Kidney (tissue), 13 donors: ENCODE measurements at regions not wholly inside any gene's neighbourhood (a gene's known extent, or its start where the extent isn't known, plus 50 kb on each side); places are given as distances from the start of the nearest gene placed in this dataset.

Experiments
- DNase-seq, 5 donors: peaks; one replicate each; pipeline ENCODE4 v3.0.0-alpha.2; 2013 to 2020
- FAIRE-seq: peaks from 2 replicates; lab custom pipeline; 2012; peaks lifted over from hg19 to GRCh38; lab: Jason Lieb, UNC
- H3K27ac ChIP-seq, 2 donors: one replicate each; pipeline ENCODE4 v1.7.0; 2013; ENCODE audit warnings: low read depth in 2 of 2, low read length in 2 of 2, inconsistent platforms in 1 of 2
- H3K27me3 ChIP-seq: one replicate; pipeline ENCODE4 v1.7.1; 2013; ENCODE audit warnings: low read length, inconsistent platforms; ENCODE audit not compliant: control insufficient read depth, insufficient read depth
- H3K36me3 ChIP-seq, 3 donors: one replicate each; pipeline versions ENCODE4 v1.7.0 to v1.7.1; 2013; ENCODE audit warnings: low read length in 3 of 3, control low read depth in 1 of 3, inconsistent platforms in 1 of 3; ENCODE audit not compliant: insufficient read depth in 3 of 3, control insufficient read depth in 2 of 3
- H3K4me1 ChIP-seq, 3 donors: one replicate each; pipeline versions ENCODE4 v1.7.0 to v1.7.1; 2013; ENCODE audit warnings: low read length in 3 of 3, inconsistent platforms in 1 of 3, low read depth in 1 of 3; ENCODE audit not compliant: control insufficient read depth in 2 of 3, insufficient read depth in 2 of 3
- H3K4me3 ChIP-seq, 3 donors: one replicate each; pipeline versions ENCODE4 v1.7.0 to v1.8.1; 2013; ENCODE audit warnings: low read length in 3 of 3, control low read depth in 1 of 3, inconsistent platforms in 1 of 3
- H3K9ac ChIP-seq, 3 donors: one replicate each; pipeline versions ENCODE4 v1.7.0 to v1.7.1; 2013; ENCODE audit warnings: low read length in 3 of 3, control low read depth in 1 of 3, inconsistent platforms in 1 of 3
- H3K9me3 ChIP-seq, 3 donors: one replicate each; pipeline versions ENCODE4 v1.7.0 to v1.7.1; 2013; ENCODE audit warnings: low read length in 3 of 3, control low read depth in 1 of 3, inconsistent platforms in 1 of 3; ENCODE audit not compliant: control insufficient read depth in 2 of 3, insufficient read depth in 1 of 3
- CTCF ChIP-seq: IDR thresholded peaks from 3 replicates; pipeline ENCODE4 v1.5.1; 2012; ENCODE audit warnings: mild to moderate bottlenecking, moderate library complexity, borderline replicate concordance; ENCODE audit not compliant: insufficient read depth; ENCODE audit errors: extremely low read depth
- intact Hi-C: fragments of 100-400 bp; cut with DNase I; formaldehyde crosslinking; loops from one replicate; pipeline ENCODE4 v1.11.1; 2022
- donor health status: control.
- donor health status: control.
- donor health status: control.
- donor health status: control.
- donor health status: control.
- donor health status: DM: yes; HTN: yes; CAD: no.
- donor health status: Normal renal cell carcinoma (clear cell type).

GRCh38 chr7:131717181-131717580 lies 160.8 kb upstream of the PODXL start:
- no peak overlapping the region for H3K27ac ChIP-seq
- FAIRE-seq (no peak), DNase-seq (no peak)
- TF ChIP-seq CTCF = no peak
- H3K27me3 ChIP-seq = no peaks in the 10 kb centered on the region
- H3K9ac ChIP-seq = no peak overlapping the region
- no peaks in the 10 kb centered on the region for H3K36me3 ChIP-seq
- H3K4me3 ChIP-seq = no peak overlapping the region
- no peaks in the 10 kb centered on the region for H3K4me1 ChIP-seq
- intact Hi-C loops = no loop called here
- no peaks in the 10 kb centered on the region for H3K9me3 ChIP-seq

- Histone ChIP-seq H3K4me3 (no peak overlapping the region), H3K9me3 (peaks cover 0 to 9% (median 0%) of the 10 kb centered on the region in 3 donors), H3K27ac (no peak overlapping the region), H3K36me3 (no peaks in the 10 kb centered on the region), H3K27me3 (no peaks in the 10 kb centered on the region), H3K9ac (no peak overlapping the region), H3K4me1 (no peaks in the 10 kb centered on the region)
- DNase-seq = no peak
- no peak for TF ChIP-seq CTCF
- intact Hi-C loops = no loop called here
- no peak for FAIRE-seq
Measured at GRCh38 chr7:131699323-131699722, 142.9 kb upstream of the PODXL start.

GRCh38 chr7:131692131-131692960 lies 135.9 kb upstream of the PODXL start:
- DNase-seq (peak; percentile 76 to 86 (median 83)), FAIRE-seq (no peak)
- peak; percentile 81 for TF ChIP-seq CTCF
- H3K27me3 ChIP-seq = no peaks in the 10 kb centered on the region
- H3K27ac ChIP-seq = no peak overlapping the region
- H3K9ac ChIP-seq = no peak overlapping the region
- H3K36me3 ChIP-seq = no peaks in the 10 kb centered on the region
- no peak overlapping the region for H3K4me3 ChIP-seq
- intact Hi-C loops = no loop called here
- peaks cover 0 to 21% (median 12%) of the 10 kb centered on the region in 3 donors for H3K4me1 ChIP-seq
- H3K9me3 ChIP-seq = no peaks in the 10 kb centered on the region
